ENCODE measurements at regions not wholly inside any gene's neighbourhood (a gene's known extent, or its start where the extent isn't known, plus 50 kb on each side); places are given as distances from the start of the nearest gene placed in this dataset.

- Histone ChIP-seq H2BK20ac (ENCODE audit: low read depth, low read length, poor library complexity, severe bottlenecking) (no peak overlapping the region), H2BK120ac (ENCODE audit: low read depth, low read length, poor library complexity, severe bottlenecking) (no peak overlapping the region), H2BK15ac (ENCODE audit: low read depth, low read length) (no peak overlapping the region), H3K14ac (ENCODE audit: insufficient read depth, low read length) (no peak overlapping the region), H3K4me1 (ENCODE audit: insufficient read depth, low read length) (no peaks in the 10 kb centered on the region), H4K8ac (replicated peaks; ENCODE audit: insufficient read length, low read depth, low read length) (no peak overlapping the region), H3K79me2 (ENCODE audit: insufficient read depth, low read length) (no peaks in the 10 kb centered on the region), H3K9me3 (ENCODE audit: control insufficient read depth, low read depth, low read length) (no peaks in the 10 kb centered on the region), H3K4me2 (ENCODE audit: insufficient read depth, insufficient read length, low read length) (no peak overlapping the region), H2AK5ac (ENCODE audit: insufficient read length, low read length) (no peak overlapping the region), H4K20me1 (ENCODE audit: control insufficient read depth, insufficient read depth, insufficient read length) (no peaks in the 10 kb centered on the region), H3K23me2 (ENCODE audit: insufficient read length, low read depth, low read length, poor library complexity, severe bottlenecking) (no peaks in the 10 kb centered on the region), H3K18ac (ENCODE audit: insufficient read length, low read depth, low read length) (no peak overlapping the region), H2AFZ (ENCODE audit: low read length) (no peak overlapping the region), H3K9ac (ENCODE audit: extremely low read depth, insufficient read length, low read length) (no peak overlapping the region), H3K56ac (ENCODE audit: insufficient read length, low read depth, low read length) (no peak overlapping the region), H3K27ac (ENCODE audit: insufficient read length, low read depth, low read length) (no peak overlapping the region), H2BK12ac (ENCODE audit: insufficient read length, low read depth, low read length) (no peak overlapping the region), H3K79me1 (ENCODE audit: insufficient read depth, low read depth, low read length, poor library complexity, severe bottlenecking) (no peaks in the 10 kb centered on the region), H4K91ac (ENCODE audit: insufficient read length, low read depth, low read length) (no peak overlapping the region), H2BK5ac (ENCODE audit: insufficient read length, low read length) (no peak overlapping the region), H3K23ac (ENCODE audit: insufficient read length, low read depth, low read length) (no peak overlapping the region), H3K4ac (ENCODE audit: low read depth, low read length) (no peak overlapping the region), H4K5ac (ENCODE audit: insufficient read length, low read depth, low read length) (no peak overlapping the region), H3K27me3 (ENCODE audit: insufficient read depth, low read length) (no peaks in the 10 kb centered on the region), H3T11ph (ENCODE audit: low read length) (no peak overlapping the region)
- DNase-seq: no peak
- Mint-ChIP-seq H3K36me3 (ENCODE audit: insufficient read depth in 1 of 3, low read depth in 3 of 3) (peaks cover 0 to 15% (median 5%) of the 10 kb centered on the region in 3 experiments; a peak in 5 of 7 replicates), H3K27ac (no peak overlapping the region; a peak in 1 of 7 replicates), H3K4me1 (no peaks in the 10 kb centered on the region), H3K27me3 (ENCODE audit: low read depth) (no peaks in the 10 kb centered on the region), H3K4me3 (no peak overlapping the region), H3K9me3 (peaks cover 12 to 19% of the 10 kb centered on the region in 2 experiments; a peak in 4 of 5 replicates)
- TF ChIP-seq CTCF (conservative IDR thresholded peaks at IDR 0.05): no peak
- no CpG with 5 or more reads among the region's 2 CpGs for whole genome bisulfite sequencing (ENCODE audit: extremely low coverage, insufficient read length, low lambda C conversion rate)
Observed at GRCh38 chr6:48542191-48542590, 431.2 kb upstream of the PTCHD4 start.

Data from H9 (cell line).